A549 (cell line): ENCODE measurements at regions not wholly inside any gene's neighbourhood (a gene's known extent, or its start where the extent isn't known, plus 50 kb on each side); places are given as distances from the start of the nearest gene placed in this dataset.

Experiments
- ATAC-seq, 2 experiments: fragments of 200-7000 bp in 1 of 2; fragments of >200 bp in 1 of 2; cut with Nextera tagmentation in 1 of 2; cut with Tn5 transposase in 1 of 2; 3 replicates each; pipeline versions ENCODE4 v1.8.0 to v1.9.1; 2018 to 2020; ENCODE audit warnings: mild to moderate bottlenecking in 1 of 2, moderate library complexity in 1 of 2
- CTCF ChIA-PET: fragments of 300-600 bp; sonication (Branson Sonifier 250); formaldehyde crosslinking; extraction: SDS; loops from one replicate; lab custom pipeline; 2021; ENCODE audit warnings: antibody characterized with exemption, inconsistent platforms; lab: Yijun Ruan, JAX
- POLR2A ChIA-PET: fragments of 350-600 bp; formaldehyde crosslinking; extraction: SDS; loops from one replicate; lab custom pipeline; 2021; ENCODE audit warnings: antibody characterized with exemption, inconsistent platforms; lab: Yijun Ruan, JAX
- DNase-seq, 2 experiments: peaks; one replicate each; pipeline versions ENCODE4 v3.0.0 to v3.0.0-alpha.2; 2011 to 2016; ENCODE audit warnings: low read depth in 1 of 2, low spot score in 1 of 2
- FAIRE-seq: peaks from 2 replicates; lab custom pipeline; 2011; peaks lifted over from hg19 to GRCh38; lab: Jason Lieb, UNC
- H3K27ac ChIP-seq, 2 experiments: fragments of >200 bp; sonication (Bioruptor Twin); formaldehyde crosslinking; 3 replicates each; pipeline ENCODE4 v1.5.1; 2016 to 2017
- H3K4me1 ChIP-seq: fragments of >200 bp; sonication (Bioruptor Twin); formaldehyde crosslinking; 3 replicates; pipeline ENCODE4 v1.6.1; 2016
- H3K4me2 ChIP-seq: fragments of >200 bp; sonication (Bioruptor Twin); formaldehyde crosslinking; 3 replicates; pipeline ENCODE4 v1.6.1; 2016
- H3K4me3 ChIP-seq: fragments of >200 bp; sonication (Bioruptor Twin); formaldehyde crosslinking; 3 replicates; pipeline ENCODE4 v1.5.1; 2016
- H3K9me3 ChIP-seq: fragments of >200 bp; sonication (Bioruptor Twin); formaldehyde crosslinking; 3 replicates; pipeline ENCODE4 v1.6.1; 2016
- CBX2 ChIP-seq: fragments of 200-600 bp; sonication (generic); IDR thresholded peaks from 2 replicates; pipeline ENCODE4 v1.6.1; 2016; ENCODE audit warnings: low read depth, mild to moderate bottlenecking, borderline replicate concordance
- CEBPB ChIP-seq, 2 experiments: fragments of >200 bp in 1 of 2; sonication (Bioruptor Twin) in 1 of 2; formaldehyde crosslinking in 1 of 2; IDR thresholded peaks; 2 replicates each; pipeline ENCODE4 v1.6.1; 2012 to 2016
- CHD2 ChIP-seq: fragments of 150-350 bp; IDR thresholded peaks from 2 replicates; pipeline ENCODE4 v1.6.1; 2014; ENCODE audit warnings: low read length; ENCODE audit not compliant: partially characterized antibody
- CHD4 ChIP-seq: fragments of 200-600 bp; sonication (generic); IDR thresholded peaks from 2 replicates; pipeline ENCODE4 v1.6.1; 2016; ENCODE audit warnings: antibody characterized with exemption, mild to moderate bottlenecking, borderline replicate concordance
- CTCF ChIP-seq: fragments of >200 bp; sonication (Bioruptor Twin); formaldehyde crosslinking; IDR thresholded peaks from 3 replicates; pipeline ENCODE4 v1.5.1; 2016
- EHF ChIP-seq: fragments of 250-450 bp; sonication (Bioruptor Pico); IDR thresholded peaks from 2 replicates; pipeline ENCODE4 v1.5.0; 2020; ENCODE audit warnings: mild to moderate bottlenecking
- EHMT2 ChIP-seq: fragments of 200-600 bp; sonication (generic); IDR thresholded peaks from 2 replicates; pipeline ENCODE4 v1.6.1; 2016; ENCODE audit warnings: antibody characterized with exemption, low read depth, mild to moderate bottlenecking, moderate library complexity
- ESRRA ChIP-seq: fragments of 150-350 bp; IDR thresholded peaks from 2 replicates; pipeline ENCODE4 v1.6.1; 2014; ENCODE audit warnings: mild to moderate bottlenecking, low read length, borderline replicate concordance
- FOSL2 ChIP-seq, 2 experiments: fragments of 450-650 bp in 1 of 2; fragments of >200 bp in 1 of 2; sonication (Bioruptor Twin) in 1 of 2; formaldehyde crosslinking; IDR thresholded peaks; 2 replicates each; pipeline versions ENCODE4 v1.5.0 to v1.6.1; 2016 to 2020; ENCODE audit warnings: mild to moderate bottlenecking in 1 of 2, moderate library complexity in 1 of 2
- FOXS1 ChIP-seq: fragments of 250-450 bp; sonication (Bioruptor Pico); IDR thresholded peaks from 2 replicates; pipeline ENCODE4 v1.5.0; 2020; ENCODE audit warnings: mild to moderate bottlenecking, moderate library complexity
- HEYL ChIP-seq: fragments of 250-450 bp; sonication (Bioruptor Pico); IDR thresholded peaks from 2 replicates; pipeline ENCODE4 v1.8.0; 2021; ENCODE audit warnings: mild to moderate bottlenecking, moderate library complexity
- HOXB13 ChIP-seq: fragments of 250-450 bp; sonication (Bioruptor Pico); IDR thresholded peaks from 2 replicates; pipeline ENCODE4 v1.5.0; 2020; ENCODE audit warnings: low read depth, mild to moderate bottlenecking, moderate library complexity
- JUN ChIP-seq, 2 experiments: fragments of >200 bp; sonication (Bioruptor Twin); formaldehyde crosslinking; IDR thresholded peaks; 2 replicates in 1 of 2; 3 replicates in 1 of 2; pipeline ENCODE4 v1.6.1; 2016 to 2017
- JUNB ChIP-seq: fragments of >200 bp; sonication (Bioruptor Twin); formaldehyde crosslinking; IDR thresholded peaks from 2 replicates; pipeline ENCODE4 v1.6.1; 2016
- KDM1A ChIP-seq: fragments of 200-600 bp; sonication (generic); IDR thresholded peaks from 2 replicates; pipeline ENCODE4 v1.6.1; 2016; ENCODE audit warnings: low read depth, mild to moderate bottlenecking
- MAFK ChIP-seq: fragments of 450-650 bp; IDR thresholded peaks from 2 replicates; pipeline ENCODE4 v1.6.1; 2014; ENCODE audit not compliant: partially characterized antibody
- MAZ ChIP-seq: fragments of 150-350 bp; IDR thresholded peaks from 2 replicates; pipeline ENCODE4 v1.6.1; 2014; ENCODE audit warnings: antibody characterized with exemption, low read depth, low read length, borderline replicate concordance
- MYC ChIP-seq: IDR thresholded peaks from 2 replicates; pipeline ENCODE4 v1.6.1; 2012; ENCODE audit warnings: mild to moderate bottlenecking, inconsistent platforms, low read length, improper control_type of control experiment, borderline replicate concordance
- NFE2L2 ChIP-seq: fragments of 150-350 bp; conservative IDR thresholded peaks from 2 replicates; pipeline ENCODE4 v1.6.1; 2014; ENCODE audit warnings: low read length
- NR3C1 ChIP-seq: fragments of >200 bp; sonication (Bioruptor Twin); formaldehyde crosslinking; IDR thresholded peaks from 3 replicates; pipeline ENCODE4 v1.6.1; 2017
- PHF8 ChIP-seq: fragments of 200-600 bp; sonication (generic); IDR thresholded peaks from 2 replicates; pipeline ENCODE4 v1.6.1; 2016; ENCODE audit warnings: low read depth, mild to moderate bottlenecking, antibody characterized with exemption, moderate library complexity, borderline replicate concordance
- POLR2AphosphoS2 ChIP-seq: conservative IDR thresholded peaks from 2 replicates; pipeline ENCODE4 v1.6.1; 2012; ENCODE audit warnings: low read length, improper control_type of control experiment, inconsistent platforms
- RAD21 ChIP-seq, 2 experiments: fragments of >200 bp in 1 of 2; sonication (Bioruptor Twin) in 1 of 2; formaldehyde crosslinking in 1 of 2; IDR thresholded peaks in 1 of 2; conservative IDR thresholded peaks in 1 of 2; 2 replicates in 1 of 2; 3 replicates in 1 of 2; pipeline ENCODE4 v1.6.1; 2012 to 2018; ENCODE audit warnings: inconsistent platforms in 1 of 2
- RNF2 ChIP-seq: fragments of 200-600 bp; sonication (generic); IDR thresholded peaks from 2 replicates; pipeline ENCODE4 v1.6.1; 2016; ENCODE audit warnings: low read depth, mild to moderate bottlenecking, antibody characterized with exemption, moderate library complexity, borderline replicate concordance
- SMC3 ChIP-seq: fragments of >200 bp; sonication (Bioruptor Twin); formaldehyde crosslinking; IDR thresholded peaks from 3 replicates; pipeline ENCODE4 v1.6.1; 2018; ENCODE audit warnings: inconsistent platforms
- SREBF2 ChIP-seq: fragments of 450-650 bp; IDR thresholded peaks from 2 replicates; pipeline ENCODE4 v1.6.1; 2014; ENCODE audit warnings: mild to moderate bottlenecking, moderate library complexity
- ZSCAN20 ChIP-seq: fragments of 250-450 bp; sonication (Bioruptor Pico); IDR thresholded peaks from 2 replicates; pipeline ENCODE4 v1.8.0; 2022; ENCODE audit warnings: mild to moderate bottlenecking, moderate library complexity
- WGBS: methylation state at CpG from one replicate; pipeline ENCODE4 v1.1.6; 2017; ENCODE audit errors: missing lambda C conversion rate; 5-methylcytosine and 5-hydroxymethylcytosine counted together
- TF ChIP-seq, protein P1 (sequence below): IDR thresholded peaks from 2 replicates; pipeline ENCODE4 v1.6.1; 2012; ENCODE audit warnings: low read depth, borderline replicate concordance

DNA sequence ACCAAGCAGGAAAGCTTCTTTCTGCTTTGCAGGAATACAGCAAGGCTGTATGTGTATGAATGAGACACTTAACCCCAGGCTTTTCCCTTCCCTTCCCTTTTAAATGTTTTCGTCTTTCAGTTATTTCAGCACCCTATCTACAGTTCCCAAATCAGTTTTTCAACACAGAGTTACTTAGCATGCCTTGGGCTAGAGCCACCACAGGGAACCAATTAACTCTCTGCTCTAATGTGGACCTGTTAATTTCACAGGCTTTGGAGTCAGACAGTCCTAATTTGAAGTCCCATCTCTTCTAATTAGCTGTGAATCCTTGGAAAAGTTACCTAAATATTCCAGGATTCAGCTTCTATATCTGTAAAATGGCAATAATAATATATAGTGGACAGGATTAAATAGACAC lies 89.2 kb upstream of the REG3A start:
- 14% methylated on average over 1 of the region's 1 CpG for WGBS
- no peak for FAIRE-seq

DNA sequence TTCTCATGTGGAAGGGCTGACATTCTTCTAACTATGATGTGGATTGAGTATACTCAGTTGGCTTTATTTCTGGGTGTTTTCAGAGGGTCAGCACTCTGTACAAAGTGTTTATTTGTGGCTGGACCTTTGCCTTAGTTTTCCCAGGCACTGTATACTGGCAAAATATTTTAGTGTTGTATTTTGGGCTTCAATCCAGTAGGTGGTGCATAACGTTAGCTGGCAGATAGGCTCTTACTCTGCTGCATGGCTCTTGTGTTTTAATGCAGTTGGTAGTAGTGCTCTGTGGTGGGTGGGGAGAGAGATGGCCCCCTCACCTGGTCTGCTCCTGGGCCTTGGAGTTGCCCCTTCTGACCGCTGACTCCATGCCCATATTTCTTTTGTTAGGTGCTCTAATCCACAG lies 75.6 kb upstream of the REG3A start:
- Histone ChIP-seq H3K4me1 (no peaks in the 10 kb centered on the region), H3K4me3 (no peak overlapping the region), H3K9me3 (peaks cover 12% of the 10 kb centered on the region; the same call in 2 of the 3 replicates), H3K4me2 (no peak overlapping the region), H3K27ac (no peak overlapping the region)
- TF ChIP-seq CHD2 (no peak), EHF (CRISPR knock-in tag) (no peak), RNF2 (no peak), KDM1A (no peak)
- WGBS: 0% methylated on average over 2 of the region's 2 CpGs
- DNase-seq (no peak), ATAC-seq (no peak), FAIRE-seq (no peak)
- ChIA-PET CTCF (no interaction called here), POLR2A (no interaction called here)

More for the DNA sequence above, 89.2 kb upstream of the REG3A start:
- H3K4me1 ChIP-seq: no peaks in the 10 kb centered on the region
- ATAC-seq (no peak), DNase-seq (no peak)
- no peaks in the 10 kb centered on the region for H3K9me3 ChIP-seq
- ChIA-PET POLR2A (no interaction called here), CTCF (no interaction called here)
- H3K4me2 ChIP-seq: no peak overlapping the region
- TF ChIP-seq NFE2L2 (no peak), JUN (IDR thresholded peaks at IDR 0.05) (no peak), MAFK (no peak), POLR2AphosphoS2 (no peak), FOXS1 (no peak), HOXB13 (CRISPR knock-in tag) (no peak), JUNB (no peak), NR3C1 (no peak), HEYL (CRISPR knock-in tag) (no peak), EHF (CRISPR knock-in tag) (no peak), KDM1A (no peak), CTCF (no peak), MYC (no peak), PHF8 (no peak), CBX2 (no peak)
- TF ChIP-seq, protein P1, sequence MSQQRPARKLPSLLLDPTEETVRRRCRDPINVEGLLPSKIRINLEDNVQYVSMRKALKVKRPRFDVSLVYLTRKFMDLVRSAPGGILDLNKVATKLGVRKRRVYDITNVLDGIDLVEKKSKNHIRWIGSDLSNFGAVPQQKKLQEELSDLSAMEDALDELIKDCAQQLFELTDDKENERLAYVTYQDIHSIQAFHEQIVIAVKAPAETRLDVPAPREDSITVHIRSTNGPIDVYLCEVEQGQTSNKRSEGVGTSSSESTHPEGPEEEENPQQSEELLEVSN: no peak
- H3K27ac ChIP-seq: no peak overlapping the region
- no peak overlapping the region for H3K4me3 ChIP-seq

DNA sequence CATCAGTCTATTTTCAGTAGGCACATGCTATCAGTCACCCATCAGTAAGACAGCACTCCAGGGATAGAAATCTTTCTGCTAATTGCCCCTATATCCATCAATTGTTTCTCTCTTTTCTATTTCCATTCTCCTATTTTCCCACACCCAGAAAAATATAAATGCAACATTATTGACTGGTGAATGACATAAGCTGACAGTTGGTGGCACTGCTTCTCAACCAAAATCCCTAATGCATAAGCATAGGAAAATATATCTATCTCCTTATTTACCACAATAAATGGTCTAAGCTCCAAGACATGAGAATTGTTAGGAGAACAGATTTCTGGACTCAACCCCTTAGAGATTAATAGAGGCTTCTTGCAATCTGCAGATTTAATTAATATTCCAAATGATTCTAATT lies 64.0 kb upstream of the REG3A start:
- TF ChIP-seq RAD21 (conservative IDR thresholded peaks at IDR 0.05 in 1 of 2, IDR thresholded peaks at IDR 0.05 in 1 of 2): peak; percentile 19 to 26; a peak in 1 of 5 replicates
- TF ChIP-seq CHD4: no peak
- no peak for TF ChIP-seq NFE2L2
- TF ChIP-seq ESRRA: no peak
- TF ChIP-seq MAFK: no peak
- TF ChIP-seq ZSCAN20 (CRISPR knock-in tag): no peak
- no peak for TF ChIP-seq MAZ
- TF ChIP-seq FOSL2 (IDR thresholded peaks at IDR 0.05): no peak
- no peak for TF ChIP-seq FOSL2 (CRISPR knock-in tag; IDR thresholded peaks at IDR 0.05)
- TF ChIP-seq CTCF: no peak
- no peak for TF ChIP-seq CEBPB (IDR thresholded peaks at IDR 0.05)
- TF ChIP-seq SREBF2: no peak
- peak; percentile 13; the same call in 1 of the 3 replicates for TF ChIP-seq SMC3
- TF ChIP-seq EHMT2: no peak
- no peak for TF ChIP-seq FOXS1

More for the DNA sequence above, 64.0 kb upstream of the REG3A start:
- ATAC-seq (no peak), DNase-seq (no peak), FAIRE-seq (no peak)
- no peak overlapping the region for H3K4me2 ChIP-seq
- no peak overlapping the region for H3K27ac ChIP-seq
- no peaks in the 10 kb centered on the region for H3K4me1 ChIP-seq
- CTCF ChIA-PET: no interaction called here
- H3K4me3 ChIP-seq: no peak overlapping the region
- no peaks in the 10 kb centered on the region for H3K9me3 ChIP-seq
- POLR2A ChIA-PET: no interaction called here
